GM21528 (cell line): ENCODE measurements at regions not wholly inside any gene's neighbourhood (a gene's known extent, or its start where the extent isn't known, plus 50 kb on each side); places are given as distances from the start of the nearest gene placed in this dataset.

Experiments
- ATAC-seq: cut with Tn5 transposase; IDR thresholded peaks from one replicate; pipeline ENCODE4 v1.9.1; 2021; ENCODE audit warnings: mild to moderate bottlenecking, moderate library complexity; ENCODE audit not compliant: unreplicated experiment, low FRiP score

DNA sequence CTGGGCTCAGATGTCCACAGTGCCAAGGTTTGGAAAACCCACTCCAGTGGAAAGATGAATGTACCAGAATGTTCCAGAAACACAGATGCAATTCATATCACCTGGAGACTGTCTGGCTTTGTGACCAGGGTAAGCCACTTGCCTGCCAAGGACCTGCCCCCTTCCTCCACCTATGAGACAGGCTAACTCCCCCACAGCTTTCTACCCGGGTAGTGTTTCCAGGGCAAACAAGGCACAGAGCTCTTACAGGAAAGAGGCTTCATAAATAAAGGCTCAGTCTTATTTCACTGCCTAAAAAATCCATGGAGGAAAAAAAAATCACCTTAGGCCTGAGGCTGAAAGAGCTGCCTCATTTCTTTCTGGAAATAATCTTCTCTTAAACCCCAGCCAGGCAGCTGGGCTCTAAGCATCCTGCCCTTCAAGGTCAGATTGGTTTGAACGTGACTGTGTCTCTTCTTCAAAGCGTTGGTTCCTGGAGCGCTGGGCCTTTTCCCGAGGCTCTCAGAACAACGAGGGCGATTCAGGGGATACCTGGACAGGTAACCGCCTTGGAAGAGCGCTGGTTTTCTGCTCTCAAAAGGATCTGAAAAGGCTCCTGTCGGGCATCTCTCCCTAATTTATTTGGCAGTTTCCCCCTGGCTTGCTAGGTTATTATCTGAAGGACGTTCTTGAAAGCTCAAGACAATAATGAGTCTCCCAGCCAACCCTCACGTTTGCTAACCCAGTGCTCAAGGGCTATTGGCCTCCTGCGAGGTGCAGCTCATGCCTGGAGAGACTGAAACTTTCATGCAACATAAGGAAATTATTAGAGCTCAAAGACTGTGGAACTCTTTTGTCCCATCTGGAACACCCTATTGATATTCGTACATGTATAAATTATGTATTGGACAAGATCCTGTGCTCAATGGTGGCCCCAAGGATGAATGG lies 199.2 kb upstream of the PMEPA1 start:
- ATAC-seq: no peak

DNA sequence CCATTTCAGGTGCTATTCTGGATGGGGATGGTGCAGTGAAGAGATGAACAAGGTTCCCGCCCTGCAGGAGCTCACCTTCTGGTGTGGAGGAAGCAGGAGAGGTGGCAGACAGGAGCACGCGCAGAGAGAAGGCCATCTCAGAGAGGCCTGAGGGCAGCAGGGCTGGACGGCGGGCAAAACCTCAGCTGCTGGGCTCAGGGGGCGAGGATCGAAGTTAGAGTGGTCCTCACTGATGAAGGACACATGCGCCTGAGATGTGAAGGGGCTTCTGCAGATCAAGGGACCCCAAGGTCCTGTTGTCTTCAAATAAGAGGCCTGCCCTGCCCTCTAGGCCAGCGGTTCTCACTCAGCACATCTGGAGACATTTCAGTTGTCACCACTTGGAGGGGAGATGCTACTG lies 198.4 kb upstream of the PMEPA1 start:
- no peak for ATAC-seq

DNA sequence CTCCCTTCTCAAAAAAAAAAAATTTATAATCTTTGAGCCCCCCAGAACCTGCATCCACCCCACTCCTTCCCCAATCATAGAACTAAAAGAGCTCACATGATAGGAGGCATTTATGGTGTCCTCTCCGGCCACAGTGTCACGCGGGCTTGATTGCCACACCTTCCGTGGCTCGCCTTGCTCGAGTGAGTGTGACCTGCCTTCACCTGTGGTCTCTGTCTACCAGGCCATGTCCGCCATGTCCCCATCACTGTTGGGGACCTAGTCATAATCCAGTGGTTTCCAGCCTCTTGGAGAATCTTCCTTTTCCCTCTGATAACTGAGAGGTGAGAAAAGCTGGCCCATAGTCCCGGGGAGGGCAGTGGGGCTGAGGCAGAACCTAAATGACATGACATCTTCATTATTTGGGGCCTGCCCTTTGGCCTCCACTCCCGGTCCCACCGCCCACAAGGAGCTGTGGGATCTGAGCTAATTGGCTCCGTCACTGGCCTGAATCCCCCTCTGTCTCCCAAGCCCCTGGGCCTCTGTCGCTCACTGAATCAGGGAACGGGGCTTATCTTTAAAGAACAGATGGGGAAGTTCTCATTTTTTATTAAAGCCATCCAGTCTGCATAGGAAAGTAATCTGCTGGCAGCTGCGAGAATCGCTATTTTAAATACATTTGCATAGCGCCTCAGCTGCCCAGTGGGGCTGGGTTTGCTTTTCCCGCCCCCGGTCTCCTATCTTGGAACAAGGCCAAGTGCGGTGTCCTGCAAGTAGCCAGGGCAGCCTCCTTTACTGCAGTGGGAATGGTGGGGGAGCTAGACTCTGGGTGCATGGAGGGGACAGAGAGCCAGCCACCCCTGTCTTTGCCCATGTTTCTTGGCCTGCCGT lies 197.6 kb upstream of the PMEPA1 start:
- ATAC-seq: no peak

DNA sequence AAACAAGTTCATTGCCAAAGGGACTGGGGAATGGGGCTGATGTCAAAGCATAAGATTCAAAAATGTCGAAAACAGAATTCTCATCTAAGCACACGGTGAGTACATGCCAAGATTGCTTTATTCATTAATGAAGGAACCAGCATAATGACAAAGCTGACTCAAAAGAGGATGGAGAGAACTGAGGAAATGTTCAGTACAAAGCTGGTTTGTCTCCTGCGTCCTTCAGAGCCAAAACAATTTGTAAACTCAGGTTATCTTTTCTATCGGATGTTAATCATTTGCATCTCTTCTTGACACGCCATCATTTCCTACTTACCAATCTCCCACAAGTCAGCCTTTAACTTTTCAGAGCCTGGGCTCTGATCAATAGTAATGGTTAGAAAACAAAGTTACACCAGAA lies 195.6 kb upstream of the PMEPA1 start:
- ATAC-seq: no peak

DNA sequence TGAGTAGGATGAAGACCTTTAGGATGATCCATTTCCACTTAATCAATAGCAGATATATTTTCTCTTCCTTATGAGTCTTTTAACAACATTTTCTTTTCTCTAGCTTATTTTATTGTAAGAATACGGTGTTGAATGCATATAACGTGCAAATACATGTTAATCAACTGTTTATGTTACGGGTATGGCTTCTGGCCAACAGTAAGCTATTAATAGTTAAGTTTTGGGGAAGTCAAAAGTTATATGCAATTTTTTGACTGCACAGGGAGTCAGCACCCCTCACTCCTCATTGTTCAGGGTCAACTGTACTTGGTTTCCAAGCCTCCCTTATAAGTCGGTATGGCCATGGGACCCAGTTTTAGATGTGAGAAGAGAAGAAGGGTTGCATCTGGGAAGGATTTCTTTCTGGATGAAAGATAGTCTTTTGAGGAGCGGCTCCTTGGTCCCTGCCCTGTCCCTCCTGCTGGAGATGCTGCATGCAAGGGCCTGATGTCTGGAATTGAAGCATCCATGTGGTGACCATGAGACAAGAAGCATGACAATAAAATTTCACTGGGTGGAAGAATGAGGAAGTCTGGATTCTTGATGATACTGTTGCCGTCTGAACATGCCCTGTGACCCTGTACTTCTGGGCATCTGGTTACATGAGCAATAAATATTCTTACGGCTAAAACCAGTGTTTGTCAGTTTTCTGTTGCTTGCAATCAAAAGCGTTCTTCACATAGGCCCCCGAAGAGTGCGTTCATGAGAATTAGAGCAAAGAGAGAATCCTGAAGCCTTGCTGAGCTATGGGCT lies 194.7 kb upstream of the PMEPA1 start:
- no peak for ATAC-seq

DNA sequence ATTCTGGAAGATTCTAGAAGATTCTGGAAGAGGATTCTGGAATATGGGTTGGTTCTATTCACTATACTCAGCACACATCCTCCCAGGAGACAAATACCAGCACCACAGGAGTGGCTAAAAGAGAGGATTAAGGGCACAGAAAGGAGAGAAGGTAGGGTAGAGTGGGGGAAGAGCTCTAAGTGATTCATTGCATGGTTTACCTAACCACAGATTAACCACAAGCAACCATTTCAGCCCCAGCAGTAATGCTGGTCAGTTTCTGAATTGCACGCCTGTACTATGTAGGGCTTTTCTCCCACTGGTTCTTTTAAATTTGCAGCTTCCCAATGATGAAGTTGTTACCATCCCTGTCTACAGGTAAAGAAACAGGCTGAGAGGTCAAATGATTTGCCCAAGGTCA lies 192.7 kb upstream of the PMEPA1 start:
- ATAC-seq: peak; percentile 86

DNA sequence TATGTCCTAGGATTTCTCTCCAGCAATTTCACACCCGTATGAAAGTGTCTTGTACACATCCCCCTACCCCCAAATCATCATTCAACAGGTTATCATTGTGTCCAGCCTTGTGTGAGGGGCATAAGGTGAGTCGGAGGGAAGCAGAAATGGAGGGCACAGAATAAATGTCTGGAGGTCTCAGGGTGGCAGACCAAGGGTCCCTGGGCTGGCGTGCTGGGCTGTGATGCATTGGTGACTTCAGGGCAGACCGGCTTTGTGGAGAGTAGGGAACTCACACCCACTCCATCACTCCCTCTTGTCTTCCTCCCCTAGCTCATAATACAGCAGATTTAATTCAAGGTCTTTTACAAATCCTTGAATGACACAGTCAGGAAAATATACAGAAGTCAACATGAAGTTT lies 191.7 kb upstream of the PMEPA1 start:
- ATAC-seq: no peak

DNA sequence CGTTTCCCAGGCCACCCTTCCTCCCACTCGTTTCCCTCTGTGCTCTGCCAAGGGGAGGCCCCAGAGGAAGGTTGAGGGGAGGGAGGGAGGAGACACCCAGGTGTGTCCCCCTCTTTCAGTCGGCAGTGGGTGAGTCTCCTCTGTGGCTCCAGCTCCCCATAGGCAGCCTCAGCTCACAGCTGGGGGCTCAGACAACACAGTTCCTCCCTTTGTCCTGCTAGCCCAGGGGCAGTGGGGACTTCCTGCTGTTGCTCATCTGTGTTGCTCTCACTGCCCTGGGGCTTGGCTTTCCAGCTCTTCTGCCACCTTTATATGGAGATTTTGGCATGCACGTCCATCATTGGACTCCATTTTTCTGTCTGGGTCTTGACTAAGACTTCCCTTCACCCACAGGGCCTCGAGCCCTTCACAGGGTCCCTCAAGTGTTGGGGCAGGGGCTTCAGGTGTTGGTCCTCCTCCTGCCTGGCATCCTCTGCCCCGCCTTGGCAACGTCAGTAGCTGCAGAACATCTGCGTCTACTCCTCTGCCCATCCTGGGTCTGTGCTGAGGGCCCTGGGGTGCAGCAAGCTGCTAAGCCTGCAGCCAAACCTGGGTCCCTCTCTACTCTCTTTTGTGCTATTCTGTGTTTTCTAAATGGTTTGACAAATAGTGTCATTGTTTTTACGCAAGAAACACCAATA lies 190.6 kb upstream of the PMEPA1 start:
- no peak for ATAC-seq

DNA sequence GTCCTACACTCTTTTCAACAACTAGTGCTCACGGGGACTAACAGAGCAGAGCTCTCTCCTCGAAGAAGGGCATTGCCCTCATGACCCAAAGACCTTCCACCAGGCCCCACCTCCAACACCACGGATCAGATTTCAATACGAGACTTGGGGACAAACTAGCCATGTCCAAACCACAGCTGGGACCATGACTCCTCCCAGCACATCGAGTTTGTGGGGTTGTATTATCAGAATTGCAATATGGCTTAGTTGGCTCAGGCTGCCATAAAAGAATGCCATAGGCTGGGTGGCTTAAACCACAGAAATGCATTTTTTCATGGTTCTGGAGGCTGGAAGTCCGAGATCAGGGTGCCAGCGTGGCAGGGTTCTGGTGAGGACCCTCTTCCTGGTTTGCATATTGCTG lies 189.7 kb upstream of the PMEPA1 start:
- ATAC-seq: no peak

DNA sequence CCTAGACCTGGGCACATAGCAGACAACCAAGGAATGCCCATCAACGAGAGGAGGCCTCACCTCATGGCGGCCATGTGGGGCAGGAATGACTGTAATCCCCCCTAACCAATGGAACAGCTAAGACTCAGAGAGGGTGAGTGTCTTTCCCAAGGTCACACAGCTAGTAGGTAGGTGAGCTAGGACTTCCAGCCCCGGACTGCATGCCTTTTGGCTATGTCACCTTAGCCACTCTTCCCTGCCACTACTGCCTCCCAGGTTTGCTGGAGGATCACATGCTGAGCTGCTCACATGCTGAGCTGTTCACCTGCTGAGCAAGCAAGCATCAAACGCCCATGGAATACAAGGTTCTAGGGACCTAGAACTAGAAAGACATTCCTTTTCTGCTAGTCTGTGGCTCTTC lies 188.5 kb upstream of the PMEPA1 start:
- no peak for ATAC-seq

DNA sequence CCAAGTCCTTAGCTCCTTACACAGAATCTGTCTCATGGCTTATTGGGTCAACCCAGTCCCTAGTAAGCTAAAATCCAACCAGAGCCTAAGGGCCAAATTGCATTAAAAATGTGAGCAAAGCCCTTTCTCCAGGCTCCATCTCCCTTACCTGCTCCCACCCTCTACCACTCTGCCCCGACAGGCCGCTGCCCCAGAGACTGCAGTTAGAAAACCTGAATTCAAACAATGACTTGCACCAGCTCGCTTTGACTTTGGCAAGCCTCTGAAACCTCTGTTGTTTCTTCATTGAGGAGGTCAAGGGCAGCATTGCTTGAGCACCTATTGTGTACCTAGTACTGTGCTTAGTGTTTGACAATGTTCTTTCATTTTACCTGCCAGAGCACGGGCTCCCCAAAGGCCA lies 188.1 kb upstream of the PMEPA1 start:
- ATAC-seq: no peak

DNA sequence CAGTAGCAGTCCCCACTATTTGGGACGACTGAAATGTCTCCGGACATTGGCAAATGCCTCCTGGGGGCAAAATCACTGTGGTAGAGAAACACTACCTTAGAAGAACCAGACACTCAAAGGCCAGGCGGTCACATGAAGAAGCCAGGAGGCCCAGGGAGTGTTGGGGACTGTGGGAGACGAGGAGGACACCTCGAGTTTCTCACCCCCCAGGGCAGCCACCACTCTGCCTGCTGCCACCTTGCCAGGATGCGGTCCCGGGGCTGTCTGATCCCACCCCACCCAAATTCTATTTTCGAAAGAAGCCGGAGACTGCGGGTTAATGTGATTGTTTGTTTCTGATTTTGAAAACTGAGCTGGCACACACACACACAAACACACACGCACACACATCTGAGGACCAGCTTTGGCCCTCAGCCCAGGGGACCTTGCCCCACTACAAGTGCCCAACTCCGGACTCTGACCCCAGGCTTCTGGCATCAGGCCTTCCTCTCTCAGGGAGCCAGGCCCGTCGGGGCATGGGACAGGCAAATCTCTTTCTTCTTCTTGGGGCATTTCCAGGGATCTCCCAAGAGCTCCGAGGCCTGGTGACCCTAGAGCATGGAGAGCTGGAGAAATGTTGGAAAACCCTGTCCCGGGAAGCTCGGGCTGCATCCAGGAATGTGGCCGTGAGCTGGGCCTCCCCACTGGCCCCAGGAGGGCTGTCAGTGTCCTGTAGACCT lies 187.5 kb upstream of the PMEPA1 start:
- no peak for ATAC-seq

DNA sequence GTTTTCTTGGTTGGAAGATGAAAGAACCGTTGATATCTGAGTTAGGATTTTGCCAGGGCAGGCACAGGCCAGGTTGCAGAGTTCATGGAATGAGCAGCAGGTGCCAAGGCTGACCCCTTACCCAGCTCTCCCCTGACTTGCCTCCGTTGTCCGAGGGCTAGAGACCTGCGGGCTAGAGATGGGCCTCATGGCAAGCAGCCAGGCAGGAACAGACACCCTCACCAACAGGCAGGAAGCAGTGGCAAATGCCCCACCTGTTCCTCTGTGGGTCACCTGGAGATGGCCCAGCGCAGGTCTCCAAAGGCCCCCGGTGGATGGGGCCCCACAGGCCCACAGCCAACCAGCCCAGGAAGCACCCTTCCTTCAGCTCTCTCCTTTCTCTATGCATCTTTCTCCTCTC lies 186.7 kb upstream of the PMEPA1 start:
- ATAC-seq: no peak

DNA sequence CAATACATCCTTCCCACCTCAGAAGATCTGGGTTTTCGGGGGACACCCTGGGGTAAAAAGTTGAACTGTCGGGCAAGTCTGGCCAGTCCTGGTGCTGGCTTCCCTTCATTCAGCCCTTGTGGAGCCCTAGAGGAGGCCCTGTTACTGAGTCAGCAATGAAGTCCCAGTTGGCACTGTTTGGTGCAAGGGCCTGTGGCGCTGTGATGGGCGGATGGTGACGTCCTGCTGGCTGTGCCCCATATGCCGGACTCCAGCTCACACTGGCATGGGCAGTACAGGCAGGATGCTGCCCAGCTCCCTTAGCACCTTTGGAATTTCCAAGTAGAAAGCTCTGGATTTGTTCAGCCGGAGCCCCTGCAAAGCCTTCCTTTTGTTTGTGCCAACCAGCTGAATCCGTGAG lies 186.2 kb upstream of the PMEPA1 start:
- ATAC-seq: no peak

DNA sequence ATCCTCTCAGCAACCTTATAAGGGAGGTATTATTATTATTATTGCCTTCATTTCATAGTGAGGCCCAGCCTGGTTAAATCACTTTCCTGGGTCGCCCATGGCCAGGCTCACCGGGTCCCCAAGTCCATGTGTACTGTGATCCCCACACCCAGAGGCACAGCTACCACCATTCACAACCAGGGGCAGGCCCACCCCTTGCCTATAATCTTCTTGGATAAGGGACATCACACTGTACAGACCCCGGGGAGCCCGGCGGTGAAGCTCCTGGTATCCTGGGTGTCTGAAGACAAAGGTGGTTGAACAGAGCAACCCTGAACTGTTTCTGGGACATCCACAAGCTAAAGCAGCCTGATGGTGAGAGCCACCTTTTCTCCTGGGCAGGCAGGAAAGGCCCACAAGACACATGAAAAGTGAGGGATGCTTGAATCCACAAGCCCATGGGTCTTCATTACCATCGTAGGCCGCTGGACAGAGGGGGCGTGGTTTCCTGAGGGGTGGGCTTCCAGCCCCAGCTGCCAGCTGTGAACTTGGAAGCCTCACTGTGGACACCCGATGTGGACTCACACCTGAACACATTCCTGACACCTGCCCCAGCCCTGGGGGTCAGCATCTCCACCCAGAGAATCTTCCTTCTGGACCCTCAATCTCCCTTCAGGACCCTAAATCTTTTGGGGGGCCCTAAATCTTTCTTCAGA lies 185.5 kb upstream of the PMEPA1 start:
- no peak for ATAC-seq

DNA sequence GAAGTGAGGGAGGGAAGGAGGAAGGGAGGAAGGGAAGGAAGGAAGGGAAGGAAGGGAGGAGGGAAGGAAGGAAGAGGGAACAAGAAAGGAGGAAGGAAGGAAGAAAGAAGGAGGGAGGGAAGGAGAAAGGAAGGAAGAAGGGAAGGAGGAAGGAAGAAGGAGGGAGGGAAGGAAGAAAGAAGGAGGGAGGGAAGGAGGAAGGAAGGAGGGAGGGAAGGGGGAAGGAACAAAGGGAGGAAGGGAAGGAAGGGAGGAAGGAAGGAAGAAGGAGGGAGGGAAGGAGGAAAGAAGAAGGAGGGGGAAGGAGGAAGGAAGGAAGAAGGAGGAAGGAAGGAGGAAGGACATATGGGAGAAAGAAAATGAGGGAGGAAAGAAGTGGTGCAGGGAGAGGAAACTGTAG lies 184.7 kb upstream of the PMEPA1 start:
- ATAC-seq: no peak

DNA sequence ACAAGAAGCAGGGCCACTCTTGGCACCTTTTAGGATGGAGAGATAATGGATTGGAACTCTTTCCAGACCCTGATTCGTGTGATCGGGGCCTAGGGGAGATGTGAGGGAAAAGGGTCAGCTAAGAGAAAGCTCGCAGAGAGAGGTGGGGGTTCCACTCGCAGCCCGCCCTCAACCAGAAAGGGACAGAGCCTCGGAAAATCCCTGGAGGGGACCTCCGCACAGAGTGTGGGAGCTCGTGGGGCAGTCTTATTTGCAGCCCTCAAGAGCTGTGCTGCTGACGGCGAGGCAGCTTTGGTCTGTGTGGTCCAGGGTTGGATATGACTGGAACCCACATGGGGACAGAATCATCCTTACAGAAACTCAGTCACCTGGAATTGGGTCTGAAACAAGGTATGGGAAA lies 184.3 kb upstream of the PMEPA1 start:
- no peak for ATAC-seq

DNA sequence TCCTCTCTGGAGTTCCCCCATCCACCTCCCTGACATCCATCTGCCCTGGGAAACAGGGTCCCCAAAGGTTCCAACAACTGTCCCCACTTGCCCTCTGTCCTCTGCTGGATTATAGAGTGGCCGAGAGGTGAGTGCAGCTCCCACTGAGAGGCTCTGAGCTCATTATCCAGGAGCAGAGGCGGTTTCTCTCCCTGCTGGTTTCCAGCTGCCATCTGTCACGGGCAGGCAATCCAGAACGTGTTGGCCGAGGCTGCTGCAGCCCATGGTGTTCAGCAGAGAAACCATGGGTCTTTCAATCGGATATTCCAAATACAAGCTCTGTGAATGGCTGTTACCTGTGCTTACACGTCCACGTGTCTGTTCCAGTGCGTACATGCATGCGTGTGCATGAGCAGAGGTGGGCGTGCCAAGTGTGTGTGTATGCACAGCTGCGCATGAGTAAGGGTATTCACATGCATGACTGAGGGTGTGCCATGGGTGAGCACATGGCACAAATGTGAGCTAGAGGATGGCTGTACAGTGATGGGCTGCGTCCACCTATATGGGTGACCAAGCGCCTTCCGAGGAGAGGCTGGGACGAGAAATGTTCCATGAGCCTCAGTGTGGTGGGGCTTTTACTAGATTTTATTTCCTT lies 183.7 kb upstream of the PMEPA1 start:
- ATAC-seq: no peak

DNA sequence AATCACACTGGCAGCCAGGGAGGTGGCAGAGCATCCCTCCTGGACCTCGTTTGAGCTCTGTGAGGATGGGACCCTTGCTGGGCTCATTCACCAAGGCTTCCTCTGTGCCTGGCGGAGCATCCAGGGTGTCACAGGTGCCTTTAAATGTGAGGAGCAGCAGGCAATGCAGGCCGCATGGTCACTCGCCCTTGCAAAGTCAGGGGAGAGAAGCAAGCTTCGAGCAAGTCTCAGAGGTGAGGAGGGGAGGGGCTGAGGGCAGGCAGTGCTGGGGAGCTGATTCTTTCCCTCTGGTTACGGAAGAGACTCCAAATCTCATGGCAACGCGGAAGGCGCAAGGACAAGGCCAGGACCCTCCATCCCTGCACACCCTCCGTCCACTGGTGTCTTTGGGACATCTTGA lies 182.7 kb upstream of the PMEPA1 start:
- ATAC-seq: no peak
